ENCODE measurements at regions not wholly inside any gene's neighbourhood (a gene's known extent, or its start where the extent isn't known, plus 50 kb on each side); places are given as distances from the start of the nearest gene placed in this dataset.

GRCh38 chr13:107867701-107868661 lies 347.4 kb downstream of the LIG4 start:
- intact Hi-C loops (cut with DNase I) = no loop called here

GRCh38 chr13:107866941-107867623 lies 348.3 kb downstream of the LIG4 start:
- peak in 3 of 4 donors; percentile 54 to 62 (median 56) for DNase-seq
- peaks cover 34 to 67% of the 10 kb centered on the region in 2 donors for H3K27me3 ChIP-seq
- intact Hi-C loops (cut with DNase I) = no loop called here

More at GRCh38 chr13:107867701-107868661, 347.4 kb downstream of the LIG4 start:
- peak overlapping the region; percentile 31 for H3K4me3 ChIP-seq
- no peaks in the 10 kb centered on the region for H3K36me3 ChIP-seq
- H3K27me3 ChIP-seq = peaks cover 34 to 67% of the 10 kb centered on the region in 2 donors
- H3K27ac ChIP-seq = no peak overlapping the region
- TF ChIP-seq, protein P1, sequence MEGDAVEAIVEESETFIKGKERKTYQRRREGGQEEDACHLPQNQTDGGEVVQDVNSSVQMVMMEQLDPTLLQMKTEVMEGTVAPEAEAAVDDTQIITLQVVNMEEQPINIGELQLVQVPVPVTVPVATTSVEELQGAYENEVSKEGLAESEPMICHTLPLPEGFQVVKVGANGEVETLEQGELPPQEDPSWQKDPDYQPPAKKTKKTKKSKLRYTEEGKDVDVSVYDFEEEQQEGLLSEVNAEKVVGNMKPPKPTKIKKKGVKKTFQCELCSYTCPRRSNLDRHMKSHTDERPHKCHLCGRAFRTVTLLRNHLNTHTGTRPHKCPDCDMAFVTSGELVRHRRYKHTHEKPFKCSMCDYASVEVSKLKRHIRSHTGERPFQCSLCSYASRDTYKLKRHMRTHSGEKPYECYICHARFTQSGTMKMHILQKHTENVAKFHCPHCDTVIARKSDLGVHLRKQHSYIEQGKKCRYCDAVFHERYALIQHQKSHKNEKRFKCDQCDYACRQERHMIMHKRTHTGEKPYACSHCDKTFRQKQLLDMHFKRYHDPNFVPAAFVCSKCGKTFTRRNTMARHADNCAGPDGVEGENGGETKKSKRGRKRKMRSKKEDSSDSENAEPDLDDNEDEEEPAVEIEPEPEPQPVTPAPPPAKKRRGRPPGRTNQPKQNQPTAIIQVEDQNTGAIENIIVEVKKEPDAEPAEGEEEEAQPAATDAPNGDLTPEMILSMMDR (IDR thresholded peaks at IDR 0.05) = peak in 1 of 2 donors; percentile 35
- H3K9me3 ChIP-seq = no peaks in the 10 kb centered on the region
- H3K4me1 ChIP-seq = peaks cover 5 to 20% of the 10 kb centered on the region in 2 donors
- ATAC-seq (peak; percentile 80), DNase-seq (peak in 3 of 4 donors; percentile 57 to 78 (median 76))

DNA sequence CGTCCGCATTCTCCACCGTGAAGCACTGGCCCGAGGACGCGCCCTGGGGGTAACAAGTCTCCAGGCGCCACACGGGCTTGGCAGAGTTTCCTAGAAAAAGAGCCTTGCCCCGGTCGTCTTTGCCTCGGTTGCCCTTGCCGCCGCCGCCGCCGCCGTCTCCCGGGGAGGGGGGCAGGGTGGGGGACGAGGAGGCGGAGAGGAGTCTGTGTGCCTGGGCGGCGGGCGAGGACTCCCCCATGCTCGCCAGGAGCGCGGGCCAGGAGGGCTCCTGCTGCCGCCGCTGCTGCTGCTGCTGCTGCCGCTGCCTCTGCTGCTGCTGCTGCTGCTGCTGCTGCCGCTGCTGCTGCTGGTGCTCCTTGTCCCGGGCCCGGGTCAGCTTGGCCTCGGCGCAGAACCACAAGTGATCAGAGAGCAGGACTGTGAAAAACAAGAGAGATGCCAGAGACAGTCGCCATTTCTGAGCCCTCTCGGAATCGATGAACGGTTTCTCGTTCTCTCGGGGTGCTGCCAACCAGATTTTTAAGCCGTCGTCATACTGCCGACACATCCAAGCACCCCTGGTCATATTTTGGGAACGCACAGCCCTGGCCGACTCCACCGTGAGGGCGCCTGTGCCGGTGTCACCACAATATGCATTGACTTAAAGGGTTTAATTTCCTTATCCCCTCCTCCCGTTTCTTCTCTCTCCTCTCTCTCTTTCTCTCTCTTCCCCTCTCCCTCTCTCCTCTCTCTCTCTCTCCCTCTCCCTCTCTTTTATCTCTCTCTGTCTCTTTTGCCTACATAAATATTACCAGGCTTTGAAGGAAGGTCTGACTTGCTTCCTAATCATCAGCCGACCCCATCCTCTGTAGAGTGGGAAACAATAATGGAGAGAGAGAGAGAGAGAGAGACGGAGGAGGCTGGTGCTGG lies 349.1 kb downstream of the LIG4 start:
- Histone ChIP-seq H3K9me3 (no peaks in the 10 kb centered on the region), H3K27ac (no peak overlapping the region), H3K27me3 (peaks cover 34 to 61% of the 10 kb centered on the region in 2 donors), H3K4me3 (peak overlapping the region; percentile 20 to 28), H3K4me1 (peaks cover 5 to 20% of the 10 kb centered on the region in 2 donors), H3K36me3 (no peaks in the 10 kb centered on the region)
- intact Hi-C loops (cut with DNase I) = no loop called here
- TF ChIP-seq, protein P1 (IDR thresholded peaks at IDR 0.05) = no peak
- ATAC-seq = peak; percentile 54
- peak in 3 of 4 donors; percentile 44 to 78 (median 60) for DNase-seq

More at GRCh38 chr13:107866941-107867623, 348.3 kb downstream of the LIG4 start:
- no peak overlapping the region for H3K27ac ChIP-seq
- peaks cover 5 to 20% of the 10 kb centered on the region in 2 donors for H3K4me1 ChIP-seq
- ATAC-seq = peak; percentile 28
- peak overlapping the region; percentile 28 to 31 for H3K4me3 ChIP-seq
- H3K36me3 ChIP-seq = no peaks in the 10 kb centered on the region
- H3K9me3 ChIP-seq = no peaks in the 10 kb centered on the region
- TF ChIP-seq, protein P1 (IDR thresholded peaks at IDR 0.05) = no peak

GRCh38 chr13:107865643-107866031 lies 349.7 kb downstream of the LIG4 start:
- ATAC-seq (peak; percentile 6), DNase-seq (peak in 1 of 4 donors; percentile 12)
- TF ChIP-seq, protein P1 (IDR thresholded peaks at IDR 0.05) = no peak
- H3K36me3 ChIP-seq = no peaks in the 10 kb centered on the region
- H3K27ac ChIP-seq = no peak overlapping the region
- H3K4me3 ChIP-seq = peak overlapping the region; percentile 1 to 28
- intact Hi-C loops (cut with DNase I) = no loop called here
- H3K9me3 ChIP-seq = no peaks in the 10 kb centered on the region
- H3K27me3 ChIP-seq = peaks cover 34 to 61% of the 10 kb centered on the region in 2 donors
- H3K4me1 ChIP-seq = peaks cover 5 to 20% of the 10 kb centered on the region in 2 donors

Measured in left lung (tissue), 4 donors.